ENCODE measurements at regions not wholly inside any gene's neighbourhood (a gene's known extent, or its start where the extent isn't known, plus 50 kb on each side); places are given as distances from the start of the nearest gene placed in this dataset.

GRCh38 chr2:2698182-2699120, 367.4 kb upstream of the MYT1L start:
- DNase-seq (ENCODE audit: low read depth, low spot score): no peak

- DNase-seq (ENCODE audit: low read depth, low spot score): no peak
Measured at GRCh38 chr2:2696733-2697455, 365.8 kb upstream of the MYT1L start.

- DNase-seq (ENCODE audit: low read depth, low spot score): no peak
Measured at GRCh38 chr2:2696325-2696724, 365.2 kb upstream of the MYT1L start.

- no peak for DNase-seq (ENCODE audit: low read depth, low spot score)
Measured at GRCh38 chr2:2694746-2695145, 363.7 kb upstream of the MYT1L start.

- DNase-seq (ENCODE audit: low read depth, low spot score): no peak
Measured at GRCh38 chr2:2692599-2693389, 361.7 kb upstream of the MYT1L start.

GRCh38 chr2:2691419-2691818, 360.3 kb upstream of the MYT1L start:
- no peak for DNase-seq (ENCODE audit: low read depth, low spot score)

GRCh38 chr2:2690985-2691384, 359.9 kb upstream of the MYT1L start:
- DNase-seq (ENCODE audit: low read depth, low spot score): no peak

- no peak for DNase-seq (ENCODE audit: low read depth, low spot score)
Measured at GRCh38 chr2:2689306-2689705, 358.2 kb upstream of the MYT1L start.

GRCh38 chr2:2688254-2688653, 357.2 kb upstream of the MYT1L start:
- no peak for DNase-seq (ENCODE audit: low read depth, low spot score)

GRCh38 chr2:2687745-2688144, 356.7 kb upstream of the MYT1L start:
- DNase-seq (ENCODE audit: low read depth, low spot score): no peak

- DNase-seq (ENCODE audit: low read depth, low spot score): no peak
Measured at GRCh38 chr2:2686222-2686621, 355.1 kb upstream of the MYT1L start.

- no peak for DNase-seq (ENCODE audit: low read depth, low spot score)
Measured at GRCh38 chr2:2683606-2684224, 352.6 kb upstream of the MYT1L start.

GRCh38 chr2:2682700-2683342, 351.7 kb upstream of the MYT1L start:
- no peak for DNase-seq (ENCODE audit: low read depth, low spot score)

- no peak for DNase-seq (ENCODE audit: low read depth, low spot score)
Measured at GRCh38 chr2:2681711-2682251, 350.7 kb upstream of the MYT1L start.

- no peak for DNase-seq (ENCODE audit: low read depth, low spot score)
Measured at GRCh38 chr2:2681085-2681484, 350.0 kb upstream of the MYT1L start.

GRCh38 chr2:2674831-2675230, 343.8 kb upstream of the MYT1L start:
- DNase-seq (ENCODE audit: low read depth, low spot score): no peak

GRCh38 chr2:2673406-2673805, 342.3 kb upstream of the MYT1L start:
- no peak for DNase-seq (ENCODE audit: low read depth, low spot score)

GRCh38 chr2:2672249-2672648, 341.2 kb upstream of the MYT1L start:
- DNase-seq (ENCODE audit: low read depth, low spot score): no peak

GRCh38 chr2:2671826-2672225, 340.8 kb upstream of the MYT1L start:
- DNase-seq (ENCODE audit: low read depth, low spot score): no peak

GRCh38 chr2:2669316-2669715, 338.2 kb upstream of the MYT1L start:
- no peak for DNase-seq (ENCODE audit: low read depth, low spot score)

All from activated naive CD8-positive, alpha-beta T cell treated with anti-CD3 and anti-CD28 coated beads, Interleukin-2, amount 50 U/mL, for 16 hours (primary cell).